GM06990 (cell line): ENCODE measurements at regions not wholly inside any gene's neighbourhood (a gene's known extent, or its start where the extent isn't known, plus 50 kb on each side); places are given as distances from the start of the nearest gene placed in this dataset.
"Not testable (repeated sequence)": the region's sequence is repeated elsewhere in the genome, so short reads cannot be mapped to it uniquely, and the experiment has no call there.

ENCODE experiments used
- DNase-seq: peaks from one replicate; pipeline ENCODE4 v3.0.0-alpha.2; 2011; ENCODE audit not compliant: insufficient read length; ENCODE audit errors: extremely low read depth
- H3K27me3 ChIP-seq: replicated peaks from 2 replicates; pipeline ENCODE4 v1.6.0; 2011; ENCODE audit warnings: low read length; ENCODE audit not compliant: control insufficient read depth, insufficient read depth
- H3K36me3 ChIP-seq: 2 replicates; pipeline ENCODE4 v1.5.1; 2011; ENCODE audit warnings: low read length; ENCODE audit not compliant: control insufficient read depth, insufficient read depth
- H3K4me3 ChIP-seq: replicated peaks from 2 replicates; pipeline ENCODE4 v1.5.1; 2011; ENCODE audit warnings: low read depth, mild to moderate bottlenecking, control low read depth, low read length
- TF ChIP-seq, protein P1 (sequence below): IDR thresholded peaks from 2 replicates; pipeline ENCODE4 v1.5.1; 2011; ENCODE audit warnings: low read length, control low read depth, mild to moderate bottlenecking, inconsistent platforms; ENCODE audit not compliant: insufficient read depth, poor library complexity, severe bottlenecking

DNA sequence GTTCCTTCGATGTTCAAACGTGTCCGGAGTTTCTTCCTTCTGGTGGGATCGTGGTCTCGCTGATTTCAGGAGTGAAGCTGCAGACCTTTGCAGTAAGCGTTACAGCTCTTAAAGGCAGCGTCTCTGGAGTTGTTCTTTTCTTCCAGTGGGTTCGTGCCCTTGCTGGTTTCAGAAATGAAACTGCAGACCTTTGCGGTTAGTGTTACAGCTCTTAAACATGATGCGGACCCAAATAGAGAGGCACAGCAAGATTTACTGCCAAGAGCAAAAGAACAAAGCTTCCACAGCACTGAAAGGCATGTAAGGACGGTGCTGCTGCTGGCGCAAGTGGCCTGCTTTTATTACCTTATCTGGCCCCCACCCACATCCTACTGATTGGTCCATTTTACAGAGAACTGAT is 931.4 kb downstream of the IPMK start:
- DNase-seq = no peak
- H3K27me3 ChIP-seq = no peaks in the 10 kb centered on the region
- H3K36me3 ChIP-seq = no peaks in the 10 kb centered on the region
- no peak overlapping the region for H3K4me3 ChIP-seq
- TF ChIP-seq, protein P1, sequence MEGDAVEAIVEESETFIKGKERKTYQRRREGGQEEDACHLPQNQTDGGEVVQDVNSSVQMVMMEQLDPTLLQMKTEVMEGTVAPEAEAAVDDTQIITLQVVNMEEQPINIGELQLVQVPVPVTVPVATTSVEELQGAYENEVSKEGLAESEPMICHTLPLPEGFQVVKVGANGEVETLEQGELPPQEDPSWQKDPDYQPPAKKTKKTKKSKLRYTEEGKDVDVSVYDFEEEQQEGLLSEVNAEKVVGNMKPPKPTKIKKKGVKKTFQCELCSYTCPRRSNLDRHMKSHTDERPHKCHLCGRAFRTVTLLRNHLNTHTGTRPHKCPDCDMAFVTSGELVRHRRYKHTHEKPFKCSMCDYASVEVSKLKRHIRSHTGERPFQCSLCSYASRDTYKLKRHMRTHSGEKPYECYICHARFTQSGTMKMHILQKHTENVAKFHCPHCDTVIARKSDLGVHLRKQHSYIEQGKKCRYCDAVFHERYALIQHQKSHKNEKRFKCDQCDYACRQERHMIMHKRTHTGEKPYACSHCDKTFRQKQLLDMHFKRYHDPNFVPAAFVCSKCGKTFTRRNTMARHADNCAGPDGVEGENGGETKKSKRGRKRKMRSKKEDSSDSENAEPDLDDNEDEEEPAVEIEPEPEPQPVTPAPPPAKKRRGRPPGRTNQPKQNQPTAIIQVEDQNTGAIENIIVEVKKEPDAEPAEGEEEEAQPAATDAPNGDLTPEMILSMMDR = no peak

GRCh38 chr10:57334523-57334922 is 933.2 kb downstream of the IPMK start:
- TF ChIP-seq, protein P1 = no peak
- H3K4me3 ChIP-seq = no peak overlapping the region
- no peaks in the 10 kb centered on the region for H3K36me3 ChIP-seq
- H3K27me3 ChIP-seq = no peaks in the 10 kb centered on the region
- DNase-seq = no peak

- DNase-seq = no peak
- Histone ChIP-seq H3K4me3 (no peak overlapping the region), H3K27me3 (no peaks in the 10 kb centered on the region), H3K36me3 (no peaks in the 10 kb centered on the region)
- TF ChIP-seq, protein P1 = no peak
These were observed 933.8 kb downstream of the IPMK start for GRCh38 chr10:57333880-57334279.

GRCh38 chr10:57321400-57321854 is 946.3 kb downstream of the IPMK start:
- H3K36me3 ChIP-seq, H3K4me3 ChIP-seq: not testable (repeated sequence)

GRCh38 chr10:57320416-57320815 is 947.3 kb downstream of the IPMK start:
- no peak for DNase-seq
- no peak overlapping the region for H3K4me3 ChIP-seq
- no peaks in the 10 kb centered on the region for H3K36me3 ChIP-seq
- H3K27me3 ChIP-seq = no peaks in the 10 kb centered on the region
- TF ChIP-seq, protein P1 = no peak

More at GRCh38 chr10:57321400-57321854, 946.3 kb downstream of the IPMK start:
- not testable (repeated sequence) for H3K27me3 ChIP-seq, DNase-seq

DNA sequence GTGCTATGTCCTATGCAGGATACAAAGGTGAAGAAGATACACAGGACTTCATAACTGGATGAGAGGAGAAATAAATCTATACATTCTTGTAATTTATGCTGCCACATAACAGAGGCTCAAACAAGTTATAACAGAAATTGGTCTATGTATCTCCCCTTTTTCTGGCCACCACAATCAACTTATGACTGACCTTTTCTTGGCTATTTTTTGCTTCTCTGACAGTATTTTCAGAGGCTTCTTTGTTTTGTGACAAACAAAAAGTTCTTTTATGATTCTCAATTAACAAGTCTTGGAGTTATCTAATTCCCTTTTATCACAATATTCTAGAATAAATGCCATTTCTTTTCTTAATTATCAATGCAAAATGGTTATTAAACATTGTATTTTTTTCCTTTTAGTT is 953.0 kb upstream of the ZWINT start:
- no peak for DNase-seq
- Histone ChIP-seq H3K36me3 (no peaks in the 10 kb centered on the region), H3K27me3 (no peaks in the 10 kb centered on the region), H3K4me3 (no peak overlapping the region)
- TF ChIP-seq, protein P1 = no peak
